HEK293 (cell line): ENCODE measurements at regions not wholly inside any gene's neighbourhood (a gene's known extent, or its start where the extent isn't known, plus 50 kb on each side); places are given as distances from the start of the nearest gene placed in this dataset.

Experiments
- INSM2 ChIP-seq: fragments of 450-650 bp; formaldehyde crosslinking; IDR thresholded peaks from 2 replicates; pipeline ENCODE4 v1.5.1; 2016; ENCODE audit warnings: missing biosample characterization, missing genetic modification characterization
- TF ChIP-seq, protein P1 (sequence below): fragments of 450-650 bp; formaldehyde crosslinking; IDR thresholded peaks from 2 replicates; pipeline ENCODE4 v1.5.1; 2016; ENCODE audit warnings: missing biosample characterization, missing genetic modification characterization

DNA sequence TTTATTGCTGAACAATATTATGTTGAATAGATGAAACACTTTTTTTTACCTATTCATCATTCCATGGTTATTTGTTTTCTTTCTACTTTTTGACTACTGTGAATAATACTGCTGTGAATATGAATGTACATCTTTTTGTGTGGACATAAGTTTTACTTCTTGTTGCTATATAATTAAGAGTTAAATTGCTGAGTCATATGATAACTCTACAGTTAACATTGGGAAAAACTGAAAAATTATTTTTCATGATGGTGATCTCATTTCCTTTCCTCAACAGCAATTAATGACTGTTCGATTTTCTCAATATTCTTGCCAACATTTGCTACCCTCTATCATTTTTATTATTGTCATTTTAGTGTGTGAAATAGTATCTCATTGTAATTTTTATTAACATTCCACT is 106.9 kb upstream of the TECRL start:
- TF ChIP-seq, protein P1, sequence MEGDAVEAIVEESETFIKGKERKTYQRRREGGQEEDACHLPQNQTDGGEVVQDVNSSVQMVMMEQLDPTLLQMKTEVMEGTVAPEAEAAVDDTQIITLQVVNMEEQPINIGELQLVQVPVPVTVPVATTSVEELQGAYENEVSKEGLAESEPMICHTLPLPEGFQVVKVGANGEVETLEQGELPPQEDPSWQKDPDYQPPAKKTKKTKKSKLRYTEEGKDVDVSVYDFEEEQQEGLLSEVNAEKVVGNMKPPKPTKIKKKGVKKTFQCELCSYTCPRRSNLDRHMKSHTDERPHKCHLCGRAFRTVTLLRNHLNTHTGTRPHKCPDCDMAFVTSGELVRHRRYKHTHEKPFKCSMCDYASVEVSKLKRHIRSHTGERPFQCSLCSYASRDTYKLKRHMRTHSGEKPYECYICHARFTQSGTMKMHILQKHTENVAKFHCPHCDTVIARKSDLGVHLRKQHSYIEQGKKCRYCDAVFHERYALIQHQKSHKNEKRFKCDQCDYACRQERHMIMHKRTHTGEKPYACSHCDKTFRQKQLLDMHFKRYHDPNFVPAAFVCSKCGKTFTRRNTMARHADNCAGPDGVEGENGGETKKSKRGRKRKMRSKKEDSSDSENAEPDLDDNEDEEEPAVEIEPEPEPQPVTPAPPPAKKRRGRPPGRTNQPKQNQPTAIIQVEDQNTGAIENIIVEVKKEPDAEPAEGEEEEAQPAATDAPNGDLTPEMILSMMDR (tag by site-specific recombination) = no peak
- TF ChIP-seq INSM2 (tag by site-specific recombination) = no peak
